Activated T-helper 1 cell treated with anti-CD3 and anti-CD28 coated beads, Interleukin-2, amount 50 U/mL, for 16 hours (primary cell): ENCODE measurements at regions not wholly inside any gene's neighbourhood (a gene's known extent, or its start where the extent isn't known, plus 50 kb on each side); places are given as distances from the start of the nearest gene placed in this dataset.

Source experiments
- DNase-seq, 2 donors: peaks; one replicate each; pipeline ENCODE4 v3.0.0-alpha.2; 2020; ENCODE audit warnings: low read depth in 1 of 2, low spot score in 1 of 2

GRCh38 chr14:98955036-98955740 is 316.8 kb downstream of the BCL11B start:
- DNase-seq: no peak

GRCh38 chr14:98955741-98956070 is 316.3 kb downstream of the BCL11B start:
- DNase-seq: no peak

- DNase-seq: no peak
Measured at GRCh38 chr14:98956181-98956580, 315.8 kb downstream of the BCL11B start.

GRCh38 chr14:98956661-98957060 is 315.3 kb downstream of the BCL11B start:
- no peak for DNase-seq

- DNase-seq: no peak
Measured at GRCh38 chr14:98957211-98958047, 314.6 kb downstream of the BCL11B start.

GRCh38 chr14:98958048-98958631 is 313.9 kb downstream of the BCL11B start:
- no peak for DNase-seq

DNA sequence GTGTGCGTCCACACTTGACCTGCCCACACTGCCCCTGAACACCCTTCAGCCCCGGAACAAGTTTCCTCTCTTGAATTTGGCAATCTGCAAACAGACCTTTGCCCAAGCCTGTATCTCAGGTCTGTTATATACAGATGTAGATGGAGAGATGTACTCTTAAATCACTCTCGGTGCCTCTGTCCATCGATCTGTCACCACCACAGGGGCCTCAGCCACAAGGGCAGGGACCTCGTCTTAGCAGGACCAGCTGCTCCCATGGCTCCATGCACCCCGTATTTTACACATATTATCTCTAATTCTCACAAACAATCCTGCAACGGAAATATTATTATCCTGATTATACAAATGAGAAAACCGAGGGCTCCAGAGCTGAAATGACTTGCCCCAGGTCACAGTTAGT is 313.4 kb downstream of the BCL11B start:
- no peak for DNase-seq

GRCh38 chr14:98959410-98959809 is 312.6 kb downstream of the BCL11B start:
- DNase-seq: no peak

GRCh38 chr14:98959958-98960616 is 311.9 kb downstream of the BCL11B start:
- no peak for DNase-seq

DNA sequence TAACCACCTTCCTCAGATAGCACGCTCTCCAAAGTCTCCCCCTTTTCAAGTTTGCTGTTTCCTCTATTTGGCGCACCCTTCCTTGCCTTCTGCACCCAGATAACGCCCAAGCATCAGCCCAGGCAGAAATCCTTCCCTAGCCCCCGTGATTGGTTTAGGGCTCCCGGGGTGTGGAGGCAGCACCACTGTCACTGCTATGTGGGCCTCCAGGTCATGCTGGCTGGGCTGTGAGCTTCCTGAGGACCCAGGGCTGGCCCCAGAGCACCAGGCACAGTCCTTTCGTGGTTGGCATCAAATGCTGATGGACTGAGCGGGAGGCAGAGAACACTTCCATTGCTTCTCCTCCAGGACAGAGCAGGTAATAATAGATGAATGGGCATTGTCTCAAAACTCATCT is 311.4 kb downstream of the BCL11B start:
- no peak for DNase-seq

GRCh38 chr14:98961191-98961590 is 310.8 kb downstream of the BCL11B start:
- DNase-seq: no peak

DNA sequence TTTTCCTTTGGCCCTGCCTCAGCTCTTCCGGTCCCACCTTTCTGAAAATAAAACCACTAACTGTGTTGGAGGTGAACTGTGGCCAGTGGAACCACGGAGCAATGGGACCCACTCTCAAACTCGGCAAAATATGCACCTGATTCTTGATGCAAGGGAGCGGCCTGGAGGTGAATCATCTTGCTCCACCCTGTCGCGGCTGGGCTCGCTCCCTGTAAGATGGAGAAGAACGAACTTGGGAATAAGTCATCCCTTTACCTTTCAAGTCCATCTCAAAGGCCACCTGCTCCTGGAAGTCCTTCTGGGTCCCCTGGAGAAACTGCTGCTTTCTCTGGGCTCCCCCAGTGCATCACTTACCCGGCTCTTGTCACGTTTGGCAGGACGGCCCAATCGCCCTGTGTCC is 309.9 kb downstream of the BCL11B start:
- no peak for DNase-seq

- DNase-seq: no peak
Measured at GRCh38 chr14:98963610-98964009, 308.4 kb downstream of the BCL11B start.

GRCh38 chr14:98964171-98964570 is 307.8 kb downstream of the BCL11B start:
- DNase-seq: no peak

DNA sequence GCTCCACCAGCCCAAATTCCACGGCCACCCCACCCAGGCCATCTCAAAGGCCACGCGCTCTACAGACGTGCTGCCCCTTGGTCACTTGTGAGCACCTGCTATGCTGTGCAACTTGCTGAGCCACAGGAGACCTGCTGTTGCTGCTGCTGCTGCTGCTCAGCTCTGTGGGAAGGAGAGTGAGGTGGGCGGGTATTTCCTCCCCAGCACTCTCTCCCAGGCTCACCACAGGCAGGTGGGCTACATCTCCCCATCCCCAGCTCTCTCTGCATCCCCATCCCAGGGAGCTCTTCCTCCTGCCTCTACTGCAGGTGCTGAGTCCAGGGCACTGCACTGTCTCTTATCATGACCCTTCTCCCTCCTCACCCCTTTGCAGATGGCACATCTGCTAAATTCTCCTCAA is 306.9 kb downstream of the BCL11B start:
- DNase-seq: no peak

- no peak for DNase-seq
Measured at GRCh38 chr14:98966016-98966415, 306.0 kb downstream of the BCL11B start.

DNA sequence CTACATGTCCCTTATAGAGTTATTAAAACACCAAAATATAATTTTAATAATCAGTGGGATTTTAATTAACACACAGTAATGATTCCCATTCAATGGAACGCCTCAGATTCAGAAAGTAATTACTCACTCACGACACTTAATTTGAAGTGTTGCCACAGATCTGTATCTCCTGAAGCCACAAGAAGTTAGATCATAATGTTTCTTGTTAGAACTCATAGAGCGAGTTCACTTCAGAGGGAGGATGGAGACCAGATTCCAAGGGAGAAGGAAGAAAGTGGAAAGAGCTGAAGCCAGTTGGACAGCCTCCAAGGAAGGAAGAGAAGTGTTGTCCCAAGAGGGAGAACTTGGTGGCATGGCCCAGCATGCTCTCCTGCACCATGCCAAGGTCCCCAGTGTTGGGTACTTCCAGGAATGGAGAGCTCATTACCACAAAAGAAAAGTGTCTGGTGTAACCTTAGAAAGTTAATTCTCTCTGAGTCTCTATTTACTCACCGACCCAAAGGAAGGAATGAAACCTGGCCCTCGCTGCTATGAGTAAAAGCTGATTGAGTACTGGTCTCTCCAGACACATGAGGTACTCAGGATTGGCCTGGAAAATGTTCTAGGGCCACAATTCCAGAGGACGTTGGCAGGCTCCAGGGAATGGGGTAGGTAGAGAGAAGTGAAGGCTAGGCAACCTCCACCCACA is 305.4 kb downstream of the BCL11B start:
- DNase-seq: no peak

DNA sequence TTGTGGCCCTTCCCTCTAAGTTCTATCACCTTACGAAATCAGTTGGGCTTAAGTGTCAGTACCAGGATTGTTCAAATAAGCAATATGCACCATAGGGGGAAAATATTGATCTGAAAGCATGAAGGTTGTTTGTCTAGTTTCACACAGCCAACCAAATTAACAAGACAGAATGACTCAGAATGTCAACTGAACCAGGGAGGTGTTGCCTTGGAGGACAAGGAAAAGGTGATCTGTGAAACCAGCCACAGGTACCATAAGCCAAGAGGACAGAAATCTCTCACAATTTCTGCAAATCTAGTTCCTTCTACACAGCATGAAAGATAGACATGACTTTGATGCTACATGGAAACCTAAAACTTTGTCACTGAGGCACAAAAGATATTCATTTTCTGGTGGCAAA is 297.9 kb downstream of the BCL11B start:
- DNase-seq: no peak

DNA sequence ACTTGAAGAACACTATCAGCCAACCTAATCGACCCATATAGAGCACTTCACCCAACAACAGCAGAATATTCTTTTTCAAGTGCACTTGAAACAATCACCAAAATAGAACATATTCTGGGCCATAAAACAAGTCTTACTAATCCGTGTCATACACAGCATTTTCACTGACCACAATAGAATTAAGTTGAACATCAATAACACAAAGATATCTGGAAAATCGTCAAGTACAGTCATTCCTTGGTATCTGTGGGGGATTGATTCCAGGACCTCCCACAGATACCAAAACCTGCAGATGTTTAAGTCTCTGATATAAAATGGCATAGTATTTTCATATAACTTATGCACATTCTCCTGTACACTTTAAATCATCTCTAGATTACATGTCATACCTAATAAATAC is 295.7 kb downstream of the BCL11B start:
- no peak for DNase-seq

DNA sequence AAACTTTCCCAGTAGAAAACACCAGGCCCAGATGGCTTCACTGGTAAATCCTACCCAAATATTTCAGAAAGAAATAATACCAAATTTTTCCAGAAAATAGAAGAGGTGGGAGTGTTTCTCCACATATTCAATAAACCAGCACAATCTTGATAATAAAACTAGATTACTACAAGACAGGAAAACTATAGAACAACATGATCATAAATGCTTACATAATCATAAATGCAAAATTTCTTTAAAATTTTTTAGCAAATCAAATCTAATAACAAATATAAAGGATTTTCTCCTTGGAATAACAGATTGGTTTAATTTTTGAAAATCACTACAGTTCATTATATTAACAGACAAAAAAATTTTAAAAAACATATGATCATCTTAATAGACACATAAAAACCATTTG is 294.5 kb downstream of the BCL11B start:
- DNase-seq: no peak

GRCh38 chr14:98982986-98983385 is 289.0 kb downstream of the BCL11B start:
- no peak for DNase-seq
